SU-DHL-6 (cell line): ENCODE measurements at regions not wholly inside any gene's neighbourhood (a gene's known extent, or its start where the extent isn't known, plus 50 kb on each side); places are given as distances from the start of the nearest gene placed in this dataset.
"Not testable (repeated sequence)": the region's sequence is repeated elsewhere in the genome, so short reads cannot be mapped to it uniquely, and the experiment has no call there.

ENCODE experiments used
- H2AFZ ChIP-seq: fragments of 200-600 bp; sonication (generic); 2 replicates; pipeline ENCODE4 v1.6.1; 2014; ENCODE audit warnings: low read depth, mild to moderate bottlenecking, moderate library complexity, mixed read lengths, antibody characterized with exemption, low read length; ENCODE audit not compliant: severe bottlenecking
- H3F3A ChIP-seq: fragments of 200-600 bp; shearing (Covaris generic); 2 replicates; pipeline ENCODE4 v1.6.0; 2016; ENCODE audit warnings: antibody characterized with exemption, mild to moderate bottlenecking; ENCODE audit not compliant: insufficient read depth
- H3K27ac ChIP-seq: fragments of 200-600 bp; sonication (generic); 2 replicates; pipeline ENCODE4 v1.5.1; 2016; ENCODE audit warnings: low read depth, mild to moderate bottlenecking, low read length, moderate library complexity, mixed read lengths
- H3K27me3 ChIP-seq: fragments of 200-600 bp; sonication (generic), shearing (Covaris generic); 2 replicates; pipeline ENCODE4 v1.6.0; 2014; ENCODE audit warnings: mild to moderate bottlenecking, low read length
- H3K36me3 ChIP-seq: fragments of 200-600 bp; sonication (generic); 2 replicates; pipeline ENCODE4 v1.6.1; 2014; ENCODE audit warnings: mild to moderate bottlenecking, low read length, mixed read lengths
- H3K4me2 ChIP-seq: fragments of 300-600, 200-600 bp; shearing (Covaris generic), sonication (generic); 2 replicates; pipeline ENCODE4 v1.6.0; 2014; ENCODE audit warnings: low read length, low read depth, mild to moderate bottlenecking; ENCODE audit not compliant: poor library complexity, severe bottlenecking
- H3K4me3 ChIP-seq: fragments of 200-600 bp; sonication (generic); 2 replicates; pipeline ENCODE4 v1.5.1; 2014; ENCODE audit warnings: antibody characterized with exemption, low read length, mild to moderate bottlenecking, mixed read lengths; ENCODE audit not compliant: insufficient read depth, poor library complexity, severe bottlenecking
- H3K79me2 ChIP-seq: fragments of 200-600 bp; sonication (generic); 2 replicates; pipeline ENCODE4 v1.6.1; 2014; ENCODE audit warnings: mild to moderate bottlenecking, low read length, moderate library complexity; ENCODE audit not compliant: insufficient read depth
- H3K9ac ChIP-seq: fragments of 200-600 bp; sonication (generic); 2 replicates; pipeline ENCODE4 v1.7.0; 2014; ENCODE audit warnings: mild to moderate bottlenecking, low read length
- H3K9me2 ChIP-seq: fragments of 200-600 bp; sonication (generic); replicated peaks from 2 replicates; pipeline ENCODE4 v1.6.1; 2014; ENCODE audit warnings: low read length; ENCODE audit not compliant: insufficient read depth
- H3K9me3 ChIP-seq: fragments of 200-600 bp; sonication (generic); 2 replicates; pipeline ENCODE4 v1.6.1; 2014; ENCODE audit warnings: low read length, mixed read lengths; ENCODE audit not compliant: insufficient read depth
- H4K20me1 ChIP-seq: fragments of 200-600 bp; sonication (generic); 2 replicates; pipeline ENCODE4 v1.6.1; 2014; ENCODE audit warnings: low read depth, mild to moderate bottlenecking, antibody characterized with exemption, low read length, moderate library complexity, mixed read lengths
- EZH2phosphoT487 ChIP-seq: fragments of 200-600 bp; sonication (generic), shearing (Covaris generic); conservative IDR thresholded peaks from 2 replicates; pipeline ENCODE4 v1.6.1; 2018; ENCODE audit warnings: mild to moderate bottlenecking, antibody characterized with exemption, low read length, moderate library complexity, mixed read lengths
- TF ChIP-seq, protein P1 (sequence below): fragments of 200-600 bp; sonication (generic); IDR thresholded peaks from one replicate; pipeline ENCODE4 v1.5.1; 2017; ENCODE audit warnings: antibody characterized with exemption, mild to moderate bottlenecking, low read length, moderate library complexity; ENCODE audit not compliant: insufficient read depth, poor library complexity, severe bottlenecking

GRCh38 chr3:191592105-191592504 lies 131.1 kb downstream of the PYDC2 start:
- Histone ChIP-seq H2AFZ (no peak overlapping the region), H3K4me3 (no peak overlapping the region), H3K4me2 (no peak overlapping the region), H3K9me2 (no peaks in the 10 kb centered on the region), H3K9me3 (no peaks in the 10 kb centered on the region), H3K9ac (no peak overlapping the region), H3F3A (no peaks in the 10 kb centered on the region), H3K36me3 (no peaks in the 10 kb centered on the region), H3K27me3 (no peaks in the 10 kb centered on the region), H3K27ac (no peak overlapping the region), H4K20me1 (no peaks in the 10 kb centered on the region), H3K79me2 (no peaks in the 10 kb centered on the region)
- TF ChIP-seq, protein P1, sequence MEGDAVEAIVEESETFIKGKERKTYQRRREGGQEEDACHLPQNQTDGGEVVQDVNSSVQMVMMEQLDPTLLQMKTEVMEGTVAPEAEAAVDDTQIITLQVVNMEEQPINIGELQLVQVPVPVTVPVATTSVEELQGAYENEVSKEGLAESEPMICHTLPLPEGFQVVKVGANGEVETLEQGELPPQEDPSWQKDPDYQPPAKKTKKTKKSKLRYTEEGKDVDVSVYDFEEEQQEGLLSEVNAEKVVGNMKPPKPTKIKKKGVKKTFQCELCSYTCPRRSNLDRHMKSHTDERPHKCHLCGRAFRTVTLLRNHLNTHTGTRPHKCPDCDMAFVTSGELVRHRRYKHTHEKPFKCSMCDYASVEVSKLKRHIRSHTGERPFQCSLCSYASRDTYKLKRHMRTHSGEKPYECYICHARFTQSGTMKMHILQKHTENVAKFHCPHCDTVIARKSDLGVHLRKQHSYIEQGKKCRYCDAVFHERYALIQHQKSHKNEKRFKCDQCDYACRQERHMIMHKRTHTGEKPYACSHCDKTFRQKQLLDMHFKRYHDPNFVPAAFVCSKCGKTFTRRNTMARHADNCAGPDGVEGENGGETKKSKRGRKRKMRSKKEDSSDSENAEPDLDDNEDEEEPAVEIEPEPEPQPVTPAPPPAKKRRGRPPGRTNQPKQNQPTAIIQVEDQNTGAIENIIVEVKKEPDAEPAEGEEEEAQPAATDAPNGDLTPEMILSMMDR, result no peak
- TF ChIP-seq EZH2phosphoT487, result no peak

DNA sequence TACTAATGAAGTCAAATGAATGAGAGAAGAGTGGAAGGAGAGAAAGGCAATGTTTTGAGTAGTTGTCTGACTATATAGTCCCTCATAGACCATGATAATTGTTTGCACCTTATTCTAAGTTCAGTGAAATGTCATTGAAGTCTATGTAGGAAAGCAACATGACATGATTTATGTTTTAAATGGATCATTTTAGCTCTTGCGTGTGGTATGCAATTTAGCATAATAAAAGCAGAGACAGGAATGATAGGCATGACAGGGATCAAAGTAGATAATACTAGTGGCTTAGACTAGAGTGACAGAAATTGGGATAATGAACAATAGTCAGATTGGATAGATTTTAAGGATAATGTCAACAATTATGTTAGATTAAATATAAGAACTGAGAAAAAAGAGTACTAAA lies 132.5 kb downstream of the PYDC2 start:
- no peak overlapping the region for H2AFZ ChIP-seq
- H3K79me2 ChIP-seq, result no peaks in the 10 kb centered on the region
- no peak overlapping the region for H3K27ac ChIP-seq
- H3K4me3 ChIP-seq, result no peak overlapping the region
- no peaks in the 10 kb centered on the region for H3F3A ChIP-seq
- no peaks in the 10 kb centered on the region for H4K20me1 ChIP-seq
- no peaks in the 10 kb centered on the region for H3K36me3 ChIP-seq
- H3K27me3 ChIP-seq, result no peaks in the 10 kb centered on the region
- H3K9ac ChIP-seq, result no peak overlapping the region
- no peaks in the 10 kb centered on the region for H3K9me2 ChIP-seq
- H3K9me3 ChIP-seq, result no peaks in the 10 kb centered on the region
- no peak for TF ChIP-seq EZH2phosphoT487
- TF ChIP-seq, protein P1, result no peak
- H3K4me2 ChIP-seq, result no peak overlapping the region

GRCh38 chr3:191615511-191615910 lies 154.5 kb downstream of the PYDC2 start:
- not testable (repeated sequence) for H2AFZ ChIP-seq, H3K4me3 ChIP-seq, H4K20me1 ChIP-seq, H3F3A ChIP-seq, H3K27ac ChIP-seq, H3K9ac ChIP-seq, H3K36me3 ChIP-seq, H3K9me2 ChIP-seq, H3K9me3 ChIP-seq, H3K4me2 ChIP-seq, H3K27me3 ChIP-seq, H3K79me2 ChIP-seq

DNA sequence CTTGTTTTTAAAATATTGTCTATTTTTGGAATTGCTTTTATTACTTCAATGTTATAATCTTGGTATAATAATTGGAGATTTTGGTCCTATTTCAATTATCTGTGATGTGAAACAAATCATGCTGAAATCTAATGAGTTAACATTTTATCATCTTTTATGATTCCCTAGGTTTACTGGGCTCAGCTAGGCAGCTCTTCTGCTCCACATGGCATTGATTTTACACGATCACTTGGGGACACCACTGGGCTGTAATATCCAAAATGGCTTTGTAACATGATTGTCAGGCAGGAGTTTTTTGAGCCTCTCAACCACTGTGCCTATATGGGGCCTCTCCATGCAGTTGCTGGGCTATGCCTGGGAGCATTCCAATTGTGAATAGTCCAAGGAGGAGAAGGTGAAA lies 163.3 kb downstream of the PYDC2 start:
- H4K20me1 ChIP-seq, result no peaks in the 10 kb centered on the region
- no peaks in the 10 kb centered on the region for H3K36me3 ChIP-seq
- no peak overlapping the region for H3K9ac ChIP-seq
- no peak overlapping the region for H3K4me2 ChIP-seq
- H3K79me2 ChIP-seq, result no peaks in the 10 kb centered on the region
- no peaks in the 10 kb centered on the region for H3K9me2 ChIP-seq
- no peak overlapping the region for H2AFZ ChIP-seq
- no peaks in the 10 kb centered on the region for H3F3A ChIP-seq
- TF ChIP-seq, protein P1, result no peak
- TF ChIP-seq EZH2phosphoT487, result no peak
- no peaks in the 10 kb centered on the region for H3K9me3 ChIP-seq
- H3K4me3 ChIP-seq, result no peak overlapping the region
- no peak overlapping the region for H3K27ac ChIP-seq
- H3K27me3 ChIP-seq, result no peaks in the 10 kb centered on the region
